Cardiac fibroblast (primary cell): ENCODE measurements at regions not wholly inside any gene's neighbourhood (a gene's known extent, or its start where the extent isn't known, plus 50 kb on each side); places are given as distances from the start of the nearest gene placed in this dataset.

Experiments used
- DNase-seq, 2 donors: peaks; one replicate each; pipeline versions ENCODE4 v3.0.0 to v3.0.0-alpha.2; 2010; ENCODE audit warnings: low read depth in 2 of 2
- H3K4me3 ChIP-seq, 2 donors: replicated peaks in 1 of 2; 1 replicate in 1 of 2; 2 replicates in 1 of 2; pipeline ENCODE4 v1.5.1; 2011; ENCODE audit warnings: low read depth in 2 of 2, low read length in 2 of 2, mild to moderate bottlenecking in 2 of 2, moderate library complexity in 1 of 2
- TF ChIP-seq, protein P1 (sequence below): IDR thresholded peaks from one replicate; pipeline ENCODE4 v1.5.1; 2011; ENCODE audit warnings: low read depth, mild to moderate bottlenecking, low read length, inconsistent platforms

DNA sequence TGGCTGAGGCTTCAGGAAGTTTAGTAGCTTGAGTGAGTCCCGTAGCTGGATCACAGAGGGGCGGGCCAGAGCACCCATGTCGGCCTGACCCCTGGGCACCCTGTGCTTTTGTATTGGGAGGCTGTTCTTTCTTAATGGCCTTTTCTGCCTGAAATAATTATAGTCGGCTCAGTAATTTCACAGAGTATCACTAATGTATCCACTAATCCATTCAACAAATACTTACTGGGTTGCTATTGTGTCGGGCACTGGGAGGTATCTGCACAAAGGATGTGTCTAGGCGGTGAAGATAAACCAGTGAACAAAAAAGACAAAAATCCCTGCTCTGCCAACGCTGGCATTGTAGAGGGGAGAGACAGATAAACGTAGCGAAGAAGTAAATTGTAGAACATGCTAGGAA, 318.6 kb downstream of the FOXL1 start:
- TF ChIP-seq, protein P1, sequence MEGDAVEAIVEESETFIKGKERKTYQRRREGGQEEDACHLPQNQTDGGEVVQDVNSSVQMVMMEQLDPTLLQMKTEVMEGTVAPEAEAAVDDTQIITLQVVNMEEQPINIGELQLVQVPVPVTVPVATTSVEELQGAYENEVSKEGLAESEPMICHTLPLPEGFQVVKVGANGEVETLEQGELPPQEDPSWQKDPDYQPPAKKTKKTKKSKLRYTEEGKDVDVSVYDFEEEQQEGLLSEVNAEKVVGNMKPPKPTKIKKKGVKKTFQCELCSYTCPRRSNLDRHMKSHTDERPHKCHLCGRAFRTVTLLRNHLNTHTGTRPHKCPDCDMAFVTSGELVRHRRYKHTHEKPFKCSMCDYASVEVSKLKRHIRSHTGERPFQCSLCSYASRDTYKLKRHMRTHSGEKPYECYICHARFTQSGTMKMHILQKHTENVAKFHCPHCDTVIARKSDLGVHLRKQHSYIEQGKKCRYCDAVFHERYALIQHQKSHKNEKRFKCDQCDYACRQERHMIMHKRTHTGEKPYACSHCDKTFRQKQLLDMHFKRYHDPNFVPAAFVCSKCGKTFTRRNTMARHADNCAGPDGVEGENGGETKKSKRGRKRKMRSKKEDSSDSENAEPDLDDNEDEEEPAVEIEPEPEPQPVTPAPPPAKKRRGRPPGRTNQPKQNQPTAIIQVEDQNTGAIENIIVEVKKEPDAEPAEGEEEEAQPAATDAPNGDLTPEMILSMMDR = no peak
- no peak overlapping the region for H3K4me3 ChIP-seq
- DNase-seq = no peak

- no peak overlapping the region for H3K4me3 ChIP-seq
- TF ChIP-seq, protein P1 = no peak
- DNase-seq = no peak
Observed at GRCh38 chr16:86897486-86897885, 319.1 kb downstream of the FOXL1 start.

DNA sequence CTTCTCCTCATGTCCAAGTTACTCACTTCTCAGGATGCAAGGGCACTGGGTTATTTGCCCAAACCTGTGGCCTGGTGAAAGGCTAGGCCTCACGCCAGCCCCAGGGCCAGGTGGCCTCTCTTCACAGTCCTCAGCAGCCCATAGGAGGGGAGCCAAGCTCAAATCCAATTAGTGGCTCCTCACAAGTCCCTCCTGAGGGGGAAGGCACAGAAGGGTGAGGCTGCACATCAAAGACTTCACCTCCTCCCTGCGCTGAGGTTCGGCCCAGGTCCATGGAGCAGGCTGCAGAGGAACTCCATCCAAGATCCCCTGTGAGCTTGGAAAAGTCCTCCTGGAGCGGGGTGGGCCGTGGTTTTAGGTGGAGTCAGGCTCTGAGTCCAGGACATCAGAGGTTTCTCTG, 320.0 kb downstream of the FOXL1 start:
- TF ChIP-seq, protein P1 = no peak

DNA sequence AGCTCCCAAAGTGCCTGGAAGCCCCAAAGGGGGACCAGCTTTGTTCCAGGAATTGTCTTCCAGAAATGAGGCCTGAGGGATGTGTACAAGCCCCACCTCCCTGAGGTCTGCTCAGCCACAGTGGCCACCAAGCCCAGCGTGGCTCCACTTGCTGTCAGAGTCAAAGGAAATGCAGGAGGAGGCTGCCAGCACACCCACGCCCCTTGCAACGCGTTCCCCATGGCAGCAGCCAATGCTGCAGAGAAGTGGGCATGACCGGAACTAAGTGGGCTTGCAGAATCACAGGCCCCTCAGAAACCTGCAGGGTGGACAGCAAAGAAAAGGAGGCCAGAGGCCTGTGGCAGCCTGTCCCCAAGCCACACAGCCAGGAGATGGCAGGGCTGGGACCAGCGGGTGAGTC, 320.8 kb downstream of the FOXL1 start:
- TF ChIP-seq, protein P1 = no peak
- no peak for DNase-seq
- H3K4me3 ChIP-seq = no peak overlapping the region

More for the DNA sequence above, 320.0 kb downstream of the FOXL1 start:
- no peak for DNase-seq
- no peak overlapping the region for H3K4me3 ChIP-seq

GRCh38 chr16:86899757-86900156, 321.4 kb downstream of the FOXL1 start:
- no peak overlapping the region for H3K4me3 ChIP-seq
- peak; percentile 27 to 71 for DNase-seq
- TF ChIP-seq, protein P1 = no peak

- TF ChIP-seq, protein P1 = no peak
- DNase-seq = peak; percentile 35 to 40
Observed at GRCh38 chr16:86901483-86901882, 323.1 kb downstream of the FOXL1 start.

DNA sequence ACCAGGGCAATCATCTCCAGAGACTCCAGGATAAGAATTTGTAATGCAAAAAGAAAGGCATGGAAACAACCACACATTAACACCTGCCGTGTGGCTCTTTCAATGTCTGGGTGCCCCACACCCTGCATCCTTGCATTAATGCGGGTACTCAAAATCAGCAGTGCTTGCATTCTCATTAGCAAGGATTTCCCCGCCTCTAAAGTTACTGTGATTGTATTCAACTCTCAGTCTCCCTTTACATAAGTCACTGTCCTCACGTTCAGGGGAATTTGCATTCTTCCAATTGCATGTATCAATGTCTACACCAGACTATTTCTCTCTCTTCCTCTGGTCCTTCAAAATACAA, 324.3 kb downstream of the FOXL1 start:
- DNase-seq = no peak
- H3K4me3 ChIP-seq = no peak overlapping the region
- TF ChIP-seq, protein P1 = no peak

More at GRCh38 chr16:86901483-86901882, 323.1 kb downstream of the FOXL1 start:
- no peak overlapping the region for H3K4me3 ChIP-seq
